ENCODE measurements at regions not wholly inside any gene's neighbourhood (a gene's known extent, or its start where the extent isn't known, plus 50 kb on each side); places are given as distances from the start of the nearest gene placed in this dataset.

DNA sequence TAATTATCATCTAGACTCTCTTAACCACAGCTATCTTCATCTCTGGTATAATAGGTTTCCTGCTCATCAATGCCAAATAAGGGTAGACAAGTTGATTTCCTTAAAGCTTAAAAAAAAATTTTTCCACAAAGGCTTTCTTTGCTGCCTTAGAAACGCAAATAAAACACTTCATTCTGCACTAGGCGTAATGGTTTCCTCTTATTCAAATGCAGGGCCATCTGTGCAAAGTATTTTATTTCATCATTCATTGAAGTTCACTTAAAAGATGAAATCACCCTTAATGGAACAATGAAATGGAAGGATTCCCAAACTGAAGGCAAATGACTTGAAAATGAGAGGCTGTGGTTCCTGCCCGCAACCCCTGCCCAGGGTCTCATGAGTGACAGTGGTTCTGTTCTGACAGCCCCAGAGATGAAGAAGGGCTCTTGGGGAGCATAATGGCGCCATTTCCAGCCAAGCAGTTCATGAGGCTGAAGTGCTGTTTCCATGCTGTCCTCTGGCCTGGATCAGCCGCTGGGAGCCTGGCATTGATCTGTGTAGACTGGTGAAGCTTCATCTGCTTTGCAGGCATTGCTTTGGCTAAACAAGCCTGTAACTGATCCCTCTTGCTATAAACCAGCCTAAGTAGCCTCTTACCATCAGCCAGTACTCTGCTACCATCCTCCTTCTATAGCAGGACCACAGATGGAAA is 276.9 kb upstream of the WWC1 start:
- no peak for TF ChIP-seq POLR2A (IDR thresholded peaks at IDR 0.05; ENCODE audit: extremely low read depth, insufficient read length)
- TF ChIP-seq, protein P1, sequence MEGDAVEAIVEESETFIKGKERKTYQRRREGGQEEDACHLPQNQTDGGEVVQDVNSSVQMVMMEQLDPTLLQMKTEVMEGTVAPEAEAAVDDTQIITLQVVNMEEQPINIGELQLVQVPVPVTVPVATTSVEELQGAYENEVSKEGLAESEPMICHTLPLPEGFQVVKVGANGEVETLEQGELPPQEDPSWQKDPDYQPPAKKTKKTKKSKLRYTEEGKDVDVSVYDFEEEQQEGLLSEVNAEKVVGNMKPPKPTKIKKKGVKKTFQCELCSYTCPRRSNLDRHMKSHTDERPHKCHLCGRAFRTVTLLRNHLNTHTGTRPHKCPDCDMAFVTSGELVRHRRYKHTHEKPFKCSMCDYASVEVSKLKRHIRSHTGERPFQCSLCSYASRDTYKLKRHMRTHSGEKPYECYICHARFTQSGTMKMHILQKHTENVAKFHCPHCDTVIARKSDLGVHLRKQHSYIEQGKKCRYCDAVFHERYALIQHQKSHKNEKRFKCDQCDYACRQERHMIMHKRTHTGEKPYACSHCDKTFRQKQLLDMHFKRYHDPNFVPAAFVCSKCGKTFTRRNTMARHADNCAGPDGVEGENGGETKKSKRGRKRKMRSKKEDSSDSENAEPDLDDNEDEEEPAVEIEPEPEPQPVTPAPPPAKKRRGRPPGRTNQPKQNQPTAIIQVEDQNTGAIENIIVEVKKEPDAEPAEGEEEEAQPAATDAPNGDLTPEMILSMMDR (IDR thresholded peaks at IDR 0.05; ENCODE audit: low read depth, low read length), result no peak
- TF ChIP-seq MYC (IDR thresholded peaks at IDR 0.05; ENCODE audit: low read depth, low read length), result no peak

Data from NB4 (cell line).